Left lung (tissue), 4 donors: ENCODE measurements at regions not wholly inside any gene's neighbourhood (a gene's known extent, or its start where the extent isn't known, plus 50 kb on each side); places are given as distances from the start of the nearest gene placed in this dataset.

Experiments
- ATAC-seq: fragments of 200-7000 bp; cut with Tn5 transposase; one replicate; pipeline ENCODE4 v1.9.1; 2020; ENCODE audit warnings: moderate library complexity
- DNase-seq, 4 donors: peaks; one replicate each; pipeline ENCODE4 v3.0.0-alpha.2; 2013 to 2020
- H3K27ac ChIP-seq, 2 donors: fragments of 200-600 bp; sonication (generic) in 1 of 2; one replicate each; pipeline versions ENCODE4 v1.5.0 to v1.8.0; 2020 to 2021
- H3K27me3 ChIP-seq, 2 donors: fragments of 200-600 bp; sonication (generic) in 1 of 2; one replicate each; pipeline versions ENCODE4 v1.5.0 to v1.8.0; 2020 to 2021
- H3K36me3 ChIP-seq, 2 donors: fragments of 200-600 bp; sonication (generic) in 1 of 2; one replicate each; pipeline versions ENCODE4 v1.5.0 to v1.8.0; 2020 to 2021
- H3K4me1 ChIP-seq, 2 donors: fragments of 200-600 bp; one replicate each; pipeline ENCODE4 v1.8.0; 2021
- H3K4me3 ChIP-seq, 2 donors: fragments of 200-600 bp; sonication (generic) in 1 of 2; one replicate each; pipeline versions ENCODE4 v1.5.0 to v1.8.0; 2020 to 2021; ENCODE audit warnings: mild to moderate bottlenecking in 1 of 2
- H3K9me3 ChIP-seq, 2 donors: fragments of 200-600 bp; sonication (generic) in 1 of 2; one replicate each; pipeline versions ENCODE4 v1.5.0 to v1.8.0; 2020 to 2021
- intact Hi-C, 2 donors: fragments of 100-400 bp; cut with DNase I; formaldehyde crosslinking; loops; one replicate each; pipeline versions ENCODE4 v1.11.2 to v1.14.2; 2022
- TF ChIP-seq, protein P1 (sequence below), 2 donors: fragments of 200-600 bp; sonication (generic) in 1 of 2; IDR thresholded peaks; one replicate each; pipeline versions ENCODE4 v1.5.0 to v1.8.0; 2021; ENCODE audit warnings: antibody characterized with exemption in 2 of 2
- donor health status: DM: no; HTN: yes; CAD: no.
- donor health status: DM: no; HTN: no; CAD: no.

DNA sequence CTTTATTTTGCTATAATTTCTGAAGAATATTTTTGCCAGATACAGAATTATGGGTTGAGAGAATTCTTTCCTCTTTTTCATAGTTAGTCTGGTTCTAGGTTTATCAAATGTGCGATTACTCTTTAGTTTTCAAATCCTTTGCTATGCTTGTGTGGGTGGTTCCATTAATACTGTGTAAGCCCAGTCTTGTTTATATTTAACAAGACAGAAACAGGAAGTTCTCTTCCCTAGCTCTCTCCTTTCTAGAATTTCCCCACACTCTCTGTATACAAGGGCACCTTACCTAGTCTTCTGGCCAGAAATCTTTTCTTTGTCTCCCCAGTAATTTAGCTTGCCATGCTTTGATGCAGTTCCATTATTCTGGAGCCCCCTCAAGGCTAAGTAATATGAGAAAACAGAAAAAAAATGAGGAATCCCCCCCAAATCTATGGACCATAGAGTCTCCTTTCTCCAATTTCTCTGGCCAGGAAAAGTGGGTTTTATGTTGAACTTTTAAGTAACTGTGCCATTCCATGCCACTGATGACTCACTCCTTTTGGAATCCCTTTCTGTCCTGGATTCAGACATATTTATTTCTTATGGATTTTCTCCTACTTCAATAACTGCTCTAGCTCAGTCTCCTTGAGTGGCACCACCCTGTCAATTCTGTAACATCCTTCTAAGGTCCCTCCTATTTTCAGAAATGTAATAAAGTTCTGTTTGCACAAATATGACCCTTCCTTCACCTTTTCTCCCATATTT is 1714.1 kb downstream of the EFNA5 start:
- no peak overlapping the region for H3K4me3 ChIP-seq
- no peak for DNase-seq
- TF ChIP-seq, protein P1, sequence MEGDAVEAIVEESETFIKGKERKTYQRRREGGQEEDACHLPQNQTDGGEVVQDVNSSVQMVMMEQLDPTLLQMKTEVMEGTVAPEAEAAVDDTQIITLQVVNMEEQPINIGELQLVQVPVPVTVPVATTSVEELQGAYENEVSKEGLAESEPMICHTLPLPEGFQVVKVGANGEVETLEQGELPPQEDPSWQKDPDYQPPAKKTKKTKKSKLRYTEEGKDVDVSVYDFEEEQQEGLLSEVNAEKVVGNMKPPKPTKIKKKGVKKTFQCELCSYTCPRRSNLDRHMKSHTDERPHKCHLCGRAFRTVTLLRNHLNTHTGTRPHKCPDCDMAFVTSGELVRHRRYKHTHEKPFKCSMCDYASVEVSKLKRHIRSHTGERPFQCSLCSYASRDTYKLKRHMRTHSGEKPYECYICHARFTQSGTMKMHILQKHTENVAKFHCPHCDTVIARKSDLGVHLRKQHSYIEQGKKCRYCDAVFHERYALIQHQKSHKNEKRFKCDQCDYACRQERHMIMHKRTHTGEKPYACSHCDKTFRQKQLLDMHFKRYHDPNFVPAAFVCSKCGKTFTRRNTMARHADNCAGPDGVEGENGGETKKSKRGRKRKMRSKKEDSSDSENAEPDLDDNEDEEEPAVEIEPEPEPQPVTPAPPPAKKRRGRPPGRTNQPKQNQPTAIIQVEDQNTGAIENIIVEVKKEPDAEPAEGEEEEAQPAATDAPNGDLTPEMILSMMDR (IDR thresholded peaks at IDR 0.05) = no peak
- intact Hi-C loops = no loop called here
- H3K27me3 ChIP-seq = no peaks in the 10 kb centered on the region
- no peaks in the 10 kb centered on the region for H3K9me3 ChIP-seq
- no peaks in the 10 kb centered on the region for H3K36me3 ChIP-seq
- no peak for ATAC-seq
- no peak overlapping the region for H3K27ac ChIP-seq
- H3K4me1 ChIP-seq = no peaks in the 10 kb centered on the region

DNA sequence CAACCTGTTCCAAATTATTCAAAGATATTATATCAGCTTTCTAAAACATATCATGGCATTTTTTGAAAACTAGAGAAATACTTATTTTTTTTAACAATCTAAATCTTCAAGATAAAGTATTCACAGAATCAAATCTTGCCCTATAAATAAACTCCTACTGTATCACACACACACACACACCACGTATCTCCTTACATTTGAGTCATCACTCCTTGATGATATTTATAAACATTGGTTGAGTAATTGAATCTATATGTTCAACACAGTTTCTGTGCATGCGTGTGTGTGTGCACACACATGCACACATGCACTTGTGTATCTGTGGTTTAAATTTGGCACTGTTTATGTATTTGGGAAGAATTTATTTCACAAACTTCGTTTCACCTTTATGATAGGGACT is 1716.4 kb downstream of the EFNA5 start:
- TF ChIP-seq, protein P1 (IDR thresholded peaks at IDR 0.05) = no peak
- ATAC-seq = no peak
- Histone ChIP-seq H3K9me3 (no peaks in the 10 kb centered on the region), H3K27ac (no peak overlapping the region), H3K36me3 (no peaks in the 10 kb centered on the region), H3K4me3 (no peak overlapping the region), H3K4me1 (no peaks in the 10 kb centered on the region), H3K27me3 (no peaks in the 10 kb centered on the region)
- no peak for DNase-seq
- intact Hi-C loops = no loop called here

DNA sequence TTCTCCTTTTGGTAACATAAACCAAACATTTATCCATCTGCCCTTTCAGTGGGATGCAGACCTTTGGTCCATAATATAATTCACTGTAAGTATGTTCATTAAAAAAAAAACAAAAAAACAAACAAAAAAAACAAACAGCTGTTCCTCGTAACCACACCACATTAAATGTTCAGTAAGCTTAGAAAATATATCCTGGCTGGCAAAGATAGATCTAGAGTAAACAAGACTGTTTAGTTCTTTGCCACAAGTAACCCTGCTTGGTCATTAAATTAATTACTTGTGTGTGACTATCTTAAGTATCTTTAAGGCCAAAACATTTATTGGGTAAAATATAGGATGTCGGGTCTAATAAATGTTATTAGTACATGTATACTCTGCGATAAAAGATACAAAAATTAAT is 1717.1 kb downstream of the EFNA5 start:
- intact Hi-C loops = no loop called here
- Histone ChIP-seq H3K36me3 (no peaks in the 10 kb centered on the region), H3K27me3 (no peaks in the 10 kb centered on the region), H3K4me3 (no peak overlapping the region), H3K9me3 (no peaks in the 10 kb centered on the region), H3K4me1 (no peaks in the 10 kb centered on the region), H3K27ac (no peak overlapping the region)
- TF ChIP-seq, protein P1 (IDR thresholded peaks at IDR 0.05) = no peak
- ATAC-seq (no peak), DNase-seq (no peak)

DNA sequence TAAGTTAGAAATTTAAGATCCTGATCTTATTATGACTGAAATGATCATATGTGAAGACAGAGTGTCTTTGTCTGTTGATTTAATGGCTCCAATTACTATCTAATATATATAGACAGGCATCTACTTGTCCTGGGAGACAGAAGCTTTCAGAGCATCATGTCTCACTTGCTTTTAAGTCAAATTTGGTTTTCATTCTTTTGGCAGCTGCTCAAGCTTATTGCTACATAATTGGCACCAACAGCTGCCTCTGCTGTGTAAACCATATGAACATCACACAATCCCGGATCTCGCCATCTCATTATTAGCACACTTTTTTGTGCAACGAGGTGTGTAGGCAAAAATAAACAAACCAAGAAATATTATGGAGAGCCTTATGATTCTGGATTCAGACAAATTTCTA is 1717.9 kb downstream of the EFNA5 start:
- no peak for ATAC-seq
- H3K36me3 ChIP-seq = no peaks in the 10 kb centered on the region
- no peaks in the 10 kb centered on the region for H3K27me3 ChIP-seq
- intact Hi-C loops = no loop called here
- no peak overlapping the region for H3K27ac ChIP-seq
- TF ChIP-seq, protein P1 (IDR thresholded peaks at IDR 0.05) = no peak
- no peaks in the 10 kb centered on the region for H3K9me3 ChIP-seq
- H3K4me1 ChIP-seq = no peaks in the 10 kb centered on the region
- no peak overlapping the region for H3K4me3 ChIP-seq
- peak in 1 of 4 donors; percentile 71 for DNase-seq

DNA sequence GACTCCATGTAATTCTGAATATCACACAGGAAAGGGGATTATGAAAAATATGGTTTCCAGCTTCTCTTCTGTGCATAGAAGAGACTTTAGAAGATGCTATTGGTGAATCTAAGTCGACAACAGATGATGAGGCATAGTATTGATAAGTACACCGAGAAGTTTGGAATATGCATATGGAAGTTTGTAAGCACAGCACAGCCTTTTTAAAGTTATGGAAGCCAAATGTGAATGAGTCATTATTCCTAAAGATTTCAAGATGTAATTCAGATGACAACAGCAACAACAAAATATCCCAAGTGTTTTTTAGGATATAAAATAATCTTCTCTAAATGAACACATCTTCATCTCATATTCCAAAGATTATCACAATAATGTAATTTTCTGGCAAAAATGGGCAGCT is 1723.3 kb downstream of the EFNA5 start:
- no peaks in the 10 kb centered on the region for H3K9me3 ChIP-seq
- H3K4me3 ChIP-seq = no peak overlapping the region
- H3K27me3 ChIP-seq = no peaks in the 10 kb centered on the region
- no peaks in the 10 kb centered on the region for H3K36me3 ChIP-seq
- intact Hi-C loops = no loop called here
- no peak overlapping the region for H3K27ac ChIP-seq
- DNase-seq = no peak
- TF ChIP-seq, protein P1 (IDR thresholded peaks at IDR 0.05) = no peak
- no peaks in the 10 kb centered on the region for H3K4me1 ChIP-seq
- ATAC-seq = no peak
